ENCODE measurements at regions not wholly inside any gene's neighbourhood (a gene's known extent, or its start where the extent isn't known, plus 50 kb on each side); places are given as distances from the start of the nearest gene placed in this dataset.

- TF ChIP-seq POLR2A (IDR thresholded peaks at IDR 0.05) (no peak), EP300 (IDR thresholded peaks at IDR 0.05) (no peak), CTCF (IDR thresholded peaks at IDR 0.05) (no peak), POLR2AphosphoS5 (IDR thresholded peaks at IDR 0.05) (no peak)
Observed at GRCh38 chr2:105573490-105573889, 171.2 kb upstream of the NCK2 start.
